KMS-11 (cell line): ENCODE measurements at regions not wholly inside any gene's neighbourhood (a gene's known extent, or its start where the extent isn't known, plus 50 kb on each side); places are given as distances from the start of the nearest gene placed in this dataset.

Experiments
- H2AFZ ChIP-seq: fragments of 200-600 bp; sonication (generic); 2 replicates; pipeline ENCODE4 v1.6.1; 2016; ENCODE audit warnings: antibody characterized with exemption, mixed run types, low read depth
- H3K27ac ChIP-seq: fragments of 200-600 bp; sonication (generic); 2 replicates; pipeline ENCODE4 v1.6.1; 2016; ENCODE audit warnings: mild to moderate bottlenecking, mixed run types
- H3K27me3 ChIP-seq: fragments of 200-600 bp; sonication (generic); 2 replicates; pipeline ENCODE4 v1.6.1; 2017; ENCODE audit warnings: mild to moderate bottlenecking, low read depth, mixed run types, moderate library complexity; ENCODE audit not compliant: insufficient read depth
- H3K36me3 ChIP-seq: fragments of 200-600 bp; sonication (generic); 2 replicates; pipeline ENCODE4 v1.6.1; 2017; ENCODE audit warnings: mild to moderate bottlenecking, mixed run types; ENCODE audit not compliant: insufficient read depth
- H3K4me1 ChIP-seq: fragments of 200-600 bp; sonication (generic); 2 replicates; pipeline ENCODE4 v1.6.1; 2016; ENCODE audit warnings: mild to moderate bottlenecking, low read depth, mixed run types; ENCODE audit not compliant: poor library complexity, severe bottlenecking
- H3K4me2 ChIP-seq: fragments of 200-600 bp; sonication (generic); 2 replicates; pipeline ENCODE4 v1.7.0; 2016; ENCODE audit warnings: mild to moderate bottlenecking, mixed run types
- H3K4me3 ChIP-seq: fragments of 200-600 bp; sonication (generic); IDR thresholded peaks from 2 replicates; pipeline ENCODE4 v1.6.1; 2017; ENCODE audit warnings: low read depth, low read length, mixed read lengths; ENCODE audit not compliant: insufficient read depth
- H3K79me2 ChIP-seq: fragments of 200-600 bp; sonication (generic); 2 replicates; pipeline ENCODE4 v1.6.1; 2016; ENCODE audit warnings: low read depth, mixed run types; ENCODE audit not compliant: insufficient read depth
- H3K9ac ChIP-seq: fragments of 200-600 bp; sonication (generic); 2 replicates; pipeline ENCODE4 v1.6.1; 2016; ENCODE audit warnings: mild to moderate bottlenecking, mixed run types
- H4K20me1 ChIP-seq: fragments of 200-600 bp; sonication (generic); 2 replicates; pipeline ENCODE4 v1.6.1; 2016; ENCODE audit warnings: mild to moderate bottlenecking, mixed run types; ENCODE audit not compliant: insufficient read depth
- CTCF ChIP-seq: fragments of 200-600 bp; sonication (generic); conservative IDR thresholded peaks from 2 replicates; pipeline ENCODE4 v1.6.1; 2017; ENCODE audit warnings: low read depth, mild to moderate bottlenecking, antibody characterized with exemption, low read length, moderate library complexity, mixed read lengths

- no peak overlapping the region for H2AFZ ChIP-seq
- no peak overlapping the region for H3K4me2 ChIP-seq
- no peaks in the 10 kb centered on the region for H3K79me2 ChIP-seq
- H3K4me3 ChIP-seq, result no peak overlapping the region
- no peak for TF ChIP-seq CTCF
- no peaks in the 10 kb centered on the region for H4K20me1 ChIP-seq
- H3K36me3 ChIP-seq, result no peaks in the 10 kb centered on the region
- H3K27ac ChIP-seq, result no peak overlapping the region
- 0 out of 2 replicates have a peak, but pooled peaks cover 2% of the 10 kb centered on the region for H3K27me3 ChIP-seq
- H3K9ac ChIP-seq, result no peak overlapping the region
- H3K4me1 ChIP-seq, result no peaks in the 10 kb centered on the region
Measured at GRCh38 chr5:58208674-58209073, 251.2 kb downstream of the PLK2 start.

GRCh38 chr5:58207076-58207475 lies 252.8 kb downstream of the PLK2 start:
- H3K36me3 ChIP-seq, result no peaks in the 10 kb centered on the region
- H3K27ac ChIP-seq, result no peak overlapping the region
- no peak overlapping the region for H3K4me3 ChIP-seq
- no peak overlapping the region for H3K9ac ChIP-seq
- H2AFZ ChIP-seq, result no peak overlapping the region
- no peaks in the 10 kb centered on the region for H3K79me2 ChIP-seq
- no peaks in the 10 kb centered on the region for H3K4me1 ChIP-seq
- H3K4me2 ChIP-seq, result no peak overlapping the region
- TF ChIP-seq CTCF, result no peak
- no peaks in the 10 kb centered on the region for H3K27me3 ChIP-seq
- H4K20me1 ChIP-seq, result no peaks in the 10 kb centered on the region

GRCh38 chr5:58204966-58205365 lies 254.9 kb downstream of the PLK2 start:
- no peak overlapping the region for H3K9ac ChIP-seq
- H3K79me2 ChIP-seq, result no peaks in the 10 kb centered on the region
- no peak overlapping the region for H2AFZ ChIP-seq
- H3K4me3 ChIP-seq, result no peak overlapping the region
- no peaks in the 10 kb centered on the region for H4K20me1 ChIP-seq
- TF ChIP-seq CTCF, result no peak
- no peaks in the 10 kb centered on the region for H3K36me3 ChIP-seq
- H3K27ac ChIP-seq, result no peak overlapping the region
- H3K4me1 ChIP-seq, result no peaks in the 10 kb centered on the region
- H3K4me2 ChIP-seq, result no peak overlapping the region
- H3K27me3 ChIP-seq, result no peaks in the 10 kb centered on the region

GRCh38 chr5:58202941-58203444 lies 256.9 kb downstream of the PLK2 start:
- no peaks in the 10 kb centered on the region for H4K20me1 ChIP-seq
- no peak overlapping the region for H3K4me3 ChIP-seq
- no peaks in the 10 kb centered on the region for H3K4me1 ChIP-seq
- no peak for TF ChIP-seq CTCF
- no peaks in the 10 kb centered on the region for H3K36me3 ChIP-seq
- H3K27ac ChIP-seq, result no peak overlapping the region
- no peaks in the 10 kb centered on the region for H3K79me2 ChIP-seq
- no peak overlapping the region for H3K4me2 ChIP-seq
- H3K9ac ChIP-seq, result no peak overlapping the region
- H3K27me3 ChIP-seq, result no peaks in the 10 kb centered on the region
- no peak overlapping the region for H2AFZ ChIP-seq
